Nephron progenitor cell (in vitro differentiated cells): ENCODE measurements at regions not wholly inside any gene's neighbourhood (a gene's known extent, or its start where the extent isn't known, plus 50 kb on each side); places are given as distances from the start of the nearest gene placed in this dataset.

Experiments used
- DNase-seq: peaks from one replicate; pipeline ENCODE4 v3.0.0; 2021
- H3K27ac Mint-ChIP-seq: 2 replicates; pipeline ENCODE4 v1.8.0; 2021; ENCODE audit warnings: mild to moderate bottlenecking, moderate library complexity, mixed read lengths
- H3K27me3 Mint-ChIP-seq: 2 replicates; pipeline ENCODE4 v1.8.0; 2021; ENCODE audit warnings: mild to moderate bottlenecking, low read depth, mixed read lengths; ENCODE audit not compliant: poor library complexity
- H3K36me3 Mint-ChIP-seq: 2 replicates; pipeline ENCODE4 v1.8.0; 2021; ENCODE audit warnings: low read depth, mixed read lengths
- H3K4me1 Mint-ChIP-seq: 2 replicates; pipeline ENCODE4 v1.8.0; 2021; ENCODE audit warnings: mixed read lengths
- H3K4me3 Mint-ChIP-seq: 2 replicates; pipeline ENCODE4 v1.8.0; 2021; ENCODE audit warnings: mild to moderate bottlenecking, moderate library complexity, mixed read lengths
- H3K9me3 Mint-ChIP-seq: 2 replicates; pipeline ENCODE4 v1.8.0; 2021; ENCODE audit warnings: mild to moderate bottlenecking, moderate library complexity, mixed read lengths
- TF ChIP-seq, protein P1 (sequence below): fragments of 200-600 bp; sonication (generic); IDR thresholded peaks from 2 replicates; pipeline ENCODE4 v1.5.0; 2021; ENCODE audit warnings: antibody characterized with exemption

DNA sequence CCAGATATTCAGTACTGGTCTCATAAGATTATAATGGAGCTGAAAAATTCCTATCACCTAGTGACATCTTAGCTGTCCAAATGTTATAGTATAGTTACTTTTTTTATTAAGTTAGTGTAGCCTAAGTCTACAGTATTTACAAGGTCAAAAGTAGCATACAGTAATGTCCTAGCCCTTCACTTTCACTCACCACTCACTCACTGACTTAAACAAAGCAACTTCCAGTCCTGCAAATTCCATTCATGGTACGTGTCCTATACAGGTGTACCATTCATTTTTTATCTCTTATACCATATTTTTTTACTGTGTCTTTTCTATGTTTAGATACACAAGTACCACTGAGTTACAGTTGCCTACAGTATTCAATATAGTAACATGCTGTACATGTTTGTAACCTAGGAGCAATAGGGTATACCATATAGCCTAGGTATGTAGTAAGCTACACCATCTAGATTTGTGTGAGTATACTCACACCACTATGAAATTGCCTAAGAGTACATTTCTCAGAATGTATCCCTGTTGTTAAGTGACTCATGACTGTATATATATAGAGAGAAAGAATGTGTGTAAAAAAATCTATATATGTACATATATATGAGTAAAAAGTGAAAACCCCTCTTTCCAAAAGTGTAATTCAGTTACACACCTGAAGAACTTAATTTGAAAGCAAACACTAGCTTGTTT, 234.8 kb upstream of the WWC1 start:
- Mint-ChIP-seq H3K4me3 (no peak overlapping the region), H3K27ac (no peak overlapping the region), H3K9me3 (peaks cover 20% of the 10 kb centered on the region), H3K36me3 (peaks cover 10% of the 10 kb centered on the region), H3K27me3 (peaks cover 4% of the 10 kb centered on the region), H3K4me1 (peaks cover 4% of the 10 kb centered on the region)
- TF ChIP-seq, protein P1, sequence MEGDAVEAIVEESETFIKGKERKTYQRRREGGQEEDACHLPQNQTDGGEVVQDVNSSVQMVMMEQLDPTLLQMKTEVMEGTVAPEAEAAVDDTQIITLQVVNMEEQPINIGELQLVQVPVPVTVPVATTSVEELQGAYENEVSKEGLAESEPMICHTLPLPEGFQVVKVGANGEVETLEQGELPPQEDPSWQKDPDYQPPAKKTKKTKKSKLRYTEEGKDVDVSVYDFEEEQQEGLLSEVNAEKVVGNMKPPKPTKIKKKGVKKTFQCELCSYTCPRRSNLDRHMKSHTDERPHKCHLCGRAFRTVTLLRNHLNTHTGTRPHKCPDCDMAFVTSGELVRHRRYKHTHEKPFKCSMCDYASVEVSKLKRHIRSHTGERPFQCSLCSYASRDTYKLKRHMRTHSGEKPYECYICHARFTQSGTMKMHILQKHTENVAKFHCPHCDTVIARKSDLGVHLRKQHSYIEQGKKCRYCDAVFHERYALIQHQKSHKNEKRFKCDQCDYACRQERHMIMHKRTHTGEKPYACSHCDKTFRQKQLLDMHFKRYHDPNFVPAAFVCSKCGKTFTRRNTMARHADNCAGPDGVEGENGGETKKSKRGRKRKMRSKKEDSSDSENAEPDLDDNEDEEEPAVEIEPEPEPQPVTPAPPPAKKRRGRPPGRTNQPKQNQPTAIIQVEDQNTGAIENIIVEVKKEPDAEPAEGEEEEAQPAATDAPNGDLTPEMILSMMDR, result no peak
- no peak for DNase-seq

DNA sequence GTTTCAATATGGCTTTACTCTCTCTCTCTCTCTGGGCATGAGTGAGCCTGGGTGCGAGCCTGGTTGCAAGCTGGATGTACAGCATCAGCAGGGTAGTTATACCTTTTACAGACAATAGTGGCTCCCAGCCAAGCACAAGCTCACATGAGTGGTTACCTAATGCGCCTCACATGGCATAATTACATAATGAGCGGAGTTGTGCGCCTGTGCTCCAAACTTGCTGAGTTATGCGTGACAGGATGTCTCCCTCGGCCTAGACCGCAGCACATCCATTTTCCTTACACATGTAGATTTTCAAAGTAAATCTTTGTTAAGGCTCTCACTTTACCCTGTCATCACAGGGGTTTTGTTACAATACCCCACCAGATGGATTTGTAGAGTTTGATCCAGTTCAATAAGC, 233.5 kb upstream of the WWC1 start:
- peaks cover 10% of the 10 kb centered on the region for H3K4me1 Mint-ChIP-seq
- no peak overlapping the region for H3K27ac Mint-ChIP-seq
- TF ChIP-seq, protein P1, result no peak
- peaks cover 20% of the 10 kb centered on the region for H3K9me3 Mint-ChIP-seq
- peaks cover 10% of the 10 kb centered on the region for H3K36me3 Mint-ChIP-seq
- no peak for DNase-seq
- no peak overlapping the region for H3K4me3 Mint-ChIP-seq
- H3K27me3 Mint-ChIP-seq, result peaks cover 4% of the 10 kb centered on the region

DNA sequence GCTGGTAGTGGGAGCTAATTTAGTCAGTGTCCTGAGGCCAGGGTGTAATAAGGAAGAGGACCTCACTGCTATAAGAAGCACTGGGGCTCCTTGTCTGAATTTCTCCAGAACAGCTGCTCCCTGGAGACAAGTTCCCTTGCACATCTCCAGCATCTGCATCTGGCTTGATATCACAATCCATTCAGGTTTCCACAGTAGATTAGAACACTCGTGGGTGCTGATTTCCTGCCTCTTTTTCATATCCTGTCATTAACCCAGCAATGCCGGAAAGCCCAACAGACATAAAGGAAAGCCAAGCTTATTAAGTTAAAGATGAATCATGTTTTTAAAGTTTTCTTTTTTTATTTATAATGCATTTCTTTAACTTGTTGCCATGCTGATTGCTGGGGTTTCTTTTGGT, 232.3 kb upstream of the WWC1 start:
- no peak for DNase-seq

DNA sequence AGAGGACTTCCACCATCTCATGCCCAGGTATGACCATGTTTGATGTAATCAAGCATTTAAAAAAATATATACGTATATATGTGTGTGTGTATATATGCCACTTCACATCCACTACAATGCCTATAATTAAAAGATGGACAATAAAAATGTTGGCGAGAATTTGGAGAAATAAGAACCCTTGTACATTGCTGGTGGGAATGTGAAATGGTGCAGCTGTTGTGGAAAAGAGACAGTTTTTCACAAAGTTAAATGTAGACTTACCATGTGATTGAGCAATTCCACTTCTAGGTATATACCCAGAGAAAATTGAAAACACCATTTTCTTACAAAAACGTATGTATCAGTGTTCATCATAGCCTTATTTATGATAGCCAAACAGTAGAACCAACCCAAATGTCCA, 229.2 kb upstream of the WWC1 start:
- peaks cover 13% of the 10 kb centered on the region for H3K9me3 Mint-ChIP-seq
- no peak overlapping the region for H3K4me3 Mint-ChIP-seq
- H3K4me1 Mint-ChIP-seq, result peaks cover 10% of the 10 kb centered on the region
- no peak for DNase-seq
- peaks cover 7% of the 10 kb centered on the region for H3K36me3 Mint-ChIP-seq
- H3K27ac Mint-ChIP-seq, result no peak overlapping the region
- H3K27me3 Mint-ChIP-seq, result peaks cover 4% of the 10 kb centered on the region
- TF ChIP-seq, protein P1, result no peak

More for the DNA sequence above, 232.3 kb upstream of the WWC1 start:
- peaks cover 10% of the 10 kb centered on the region for H3K36me3 Mint-ChIP-seq
- peaks cover 4% of the 10 kb centered on the region for H3K27me3 Mint-ChIP-seq
- peaks cover 20% of the 10 kb centered on the region for H3K9me3 Mint-ChIP-seq
- no peak overlapping the region for H3K4me3 Mint-ChIP-seq
- TF ChIP-seq, protein P1, result no peak
- H3K4me1 Mint-ChIP-seq, result peaks cover 10% of the 10 kb centered on the region
- H3K27ac Mint-ChIP-seq, result no peak overlapping the region

DNA sequence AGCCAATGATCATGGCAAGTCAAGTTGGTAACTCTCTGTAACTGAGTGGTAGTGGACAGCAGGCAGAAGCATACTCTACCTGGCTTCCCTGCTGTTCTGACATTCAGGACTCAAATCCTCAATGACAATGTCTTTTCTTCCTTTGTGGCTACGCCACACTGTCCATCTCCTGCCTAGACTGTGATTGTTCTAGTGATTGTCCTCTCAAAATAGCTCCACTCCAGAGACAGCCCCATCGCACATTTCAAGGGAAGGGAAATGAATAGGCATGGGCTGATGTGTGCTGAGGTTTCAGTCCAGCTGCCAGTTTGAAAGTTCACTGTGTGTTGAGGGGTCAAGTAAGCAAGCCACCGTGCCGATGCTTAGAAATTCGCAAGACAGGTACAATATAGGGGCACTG, 227.0 kb upstream of the WWC1 start:
- DNase-seq, result no peak
- no peak overlapping the region for H3K27ac Mint-ChIP-seq
- TF ChIP-seq, protein P1, result no peak
- no peak overlapping the region for H3K4me3 Mint-ChIP-seq
- peaks cover 22% of the 10 kb centered on the region for H3K27me3 Mint-ChIP-seq
- no peaks in the 10 kb centered on the region for H3K36me3 Mint-ChIP-seq
- H3K4me1 Mint-ChIP-seq, result peaks cover 10% of the 10 kb centered on the region
- no peaks in the 10 kb centered on the region for H3K9me3 Mint-ChIP-seq
